GM23338 (cell line): ENCODE measurements at regions not wholly inside any gene's neighbourhood (a gene's known extent, or its start where the extent isn't known, plus 50 kb on each side); places are given as distances from the start of the nearest gene placed in this dataset.

ENCODE experiments used
- ATAC-seq: fragments of 200-7000 bp; cut with Tn5 transposase; 3 replicates; pipeline ENCODE4 v1.9.1; 2020
- DNase-seq: peaks from one replicate; pipeline ENCODE4 v3.0.0-alpha.2; 2015; ENCODE audit warnings: low spot score
- H2AFZ ChIP-seq: fragments of 200-600 bp; sonication (generic); 2 replicates; pipeline ENCODE4 v1.8.0; 2016; ENCODE audit warnings: antibody characterized with exemption, mild to moderate bottlenecking, moderate library complexity
- H3F3A ChIP-seq: fragments of 200-600 bp; sonication (generic); replicated peaks from 2 replicates; pipeline ENCODE4 v1.8.0; 2017; ENCODE audit warnings: antibody characterized with exemption, mixed run types, low read depth
- H3K27ac ChIP-seq: fragments of 200-600 bp; sonication (generic); 2 replicates; pipeline ENCODE4 v1.6.1; 2016; ENCODE audit warnings: low read depth
- H3K27me3 ChIP-seq: fragments of 200-600 bp; sonication (generic); 2 replicates; pipeline ENCODE4 v1.8.0; 2016; ENCODE audit warnings: mild to moderate bottlenecking, mixed run types, moderate library complexity; ENCODE audit not compliant: insufficient read depth
- H3K36me3 ChIP-seq: fragments of 200-600 bp; sonication (generic); 2 replicates; pipeline ENCODE4 v1.8.0; 2016; ENCODE audit warnings: mild to moderate bottlenecking; ENCODE audit not compliant: insufficient read depth
- H3K4me1 ChIP-seq: fragments of 200-600 bp; sonication (generic); 2 replicates; pipeline ENCODE4 v1.8.0; 2016; ENCODE audit warnings: mild to moderate bottlenecking, moderate library complexity; ENCODE audit not compliant: insufficient read depth
- H3K4me2 ChIP-seq: fragments of 200-600 bp; sonication (generic); 2 replicates; pipeline ENCODE4 v1.7.1; 2017; ENCODE audit warnings: mixed run types
- H3K4me3 ChIP-seq: fragments of 200-600 bp; sonication (generic); 2 replicates; pipeline ENCODE4 v1.6.1; 2016; ENCODE audit warnings: mixed run types
- H3K79me2 ChIP-seq: fragments of 200-600 bp; sonication (generic); replicated peaks from 2 replicates; pipeline ENCODE4 v1.8.0; 2017; ENCODE audit warnings: mild to moderate bottlenecking; ENCODE audit not compliant: insufficient read depth
- H3K9me2 ChIP-seq: fragments of 200-600 bp; sonication (generic); 2 replicates; pipeline ENCODE4 v1.8.0; 2017; ENCODE audit not compliant: insufficient read depth
- H4K20me1 ChIP-seq: fragments of 200-600 bp; sonication (generic); replicated peaks from 2 replicates; pipeline ENCODE4 v1.8.0; 2017; ENCODE audit warnings: mild to moderate bottlenecking; ENCODE audit not compliant: insufficient read depth
- H3K27ac Mint-ChIP-seq: 2 replicates; pipeline ENCODE4 v1.8.0; 2020; ENCODE audit warnings: inconsistent platforms, mild to moderate bottlenecking, moderate library complexity, mixed read lengths
- H3K27me3 Mint-ChIP-seq: 3 replicates; pipeline ENCODE4 v1.8.0; 2022; ENCODE audit warnings: low read depth, mild to moderate bottlenecking, moderate library complexity, mixed read lengths, inconsistent platforms; ENCODE audit not compliant: insufficient read depth, poor library complexity
- H3K36me3 Mint-ChIP-seq: 3 replicates; pipeline ENCODE4 v1.8.0; 2021; ENCODE audit warnings: low read depth, mild to moderate bottlenecking, inconsistent platforms, moderate library complexity, mixed read lengths
- H3K4me1 Mint-ChIP-seq: 3 replicates; pipeline ENCODE4 v1.8.0; 2020; ENCODE audit warnings: mild to moderate bottlenecking, inconsistent platforms, mixed read lengths
- H3K4me3 Mint-ChIP-seq: 3 replicates; pipeline ENCODE4 v1.8.0; 2021; ENCODE audit warnings: moderate library complexity, mild to moderate bottlenecking, inconsistent platforms, mixed read lengths
- H3K9me3 Mint-ChIP-seq: 3 replicates; pipeline ENCODE4 v1.8.0; 2020; ENCODE audit warnings: moderate library complexity, mild to moderate bottlenecking, inconsistent platforms, mixed read lengths
- CREB1 ChIP-seq: fragments of 250-450 bp; sonication (Bioruptor Pico); IDR thresholded peaks from 2 replicates; pipeline ENCODE4 v1.5.0; 2020; ENCODE audit warnings: low read depth, mild to moderate bottlenecking, moderate library complexity
- CTCF ChIP-seq, 2 experiments: fragments of 200-600 bp in 1 of 2; sonication (generic) in 1 of 2; conservative IDR thresholded peaks; 2 replicates each; pipeline versions ENCODE4 v1.5.1 to v1.6.1; 2016 to 2017; ENCODE audit warnings: antibody characterized with exemption in 2 of 2, low read depth in 2 of 2, mild to moderate bottlenecking in 2 of 2, moderate library complexity in 1 of 2
- ETS1 ChIP-seq: IDR thresholded peaks from 2 replicates; pipeline ENCODE4 v1.6.1; 2016; ENCODE audit warnings: antibody characterized with exemption
- EZH2 ChIP-seq: fragments of 200-600 bp; sonication (generic); IDR thresholded peaks from one replicate; pipeline ENCODE4 v1.8.0; 2017; ENCODE audit warnings: antibody characterized with exemption, mild to moderate bottlenecking, low read depth; ENCODE audit not compliant: unreplicated experiment
- EZH2phosphoT487 ChIP-seq: fragments of 200-600 bp; sonication (generic); IDR thresholded peaks from one replicate; pipeline ENCODE4 v1.8.1; 2018; ENCODE audit warnings: antibody characterized with exemption; ENCODE audit not compliant: unreplicated experiment
- JUNB ChIP-seq: IDR thresholded peaks from one replicate; pipeline ENCODE4 v1.6.1; 2016; ENCODE audit warnings: antibody characterized with exemption; ENCODE audit not compliant: unreplicated experiment
- NANOG ChIP-seq: IDR thresholded peaks from 2 replicates; pipeline ENCODE4 v1.6.1; 2016; ENCODE audit warnings: antibody characterized with exemption, borderline replicate concordance
- POLR2AphosphoS5 ChIP-seq: IDR thresholded peaks from 2 replicates; pipeline ENCODE4 v1.6.1; 2016; ENCODE audit warnings: antibody characterized with exemption, low read depth
- REST ChIP-seq: IDR thresholded peaks from one replicate; pipeline ENCODE4 v1.6.1; 2018; ENCODE audit warnings: antibody characterized with exemption; ENCODE audit not compliant: unreplicated experiment
- STAT1 ChIP-seq: IDR thresholded peaks from one replicate; pipeline ENCODE4 v1.6.1; 2016; ENCODE audit warnings: antibody characterized with exemption; ENCODE audit not compliant: unreplicated experiment
- ZNF114 ChIP-seq: fragments of 250-450 bp; sonication (Bioruptor Pico); IDR thresholded peaks from 2 replicates; pipeline ENCODE4 v1.5.0; 2020; ENCODE audit warnings: mild to moderate bottlenecking, moderate library complexity
- ZNF331 ChIP-seq: fragments of 250-450 bp; sonication (Bioruptor Pico); IDR thresholded peaks from 2 replicates; pipeline ENCODE4 v1.5.0; 2020; ENCODE audit warnings: low read depth, mild to moderate bottlenecking, moderate library complexity
- ZNF462 ChIP-seq: fragments of 250-450 bp; sonication (Bioruptor Pico); IDR thresholded peaks from 2 replicates; pipeline ENCODE4 v1.5.0; 2020; ENCODE audit warnings: mild to moderate bottlenecking, moderate library complexity

- H3K27me3 ChIP-seq, result no peaks in the 10 kb centered on the region
- H3K4me1 ChIP-seq, result peaks cover 7% of the 10 kb centered on the region
- Mint-ChIP-seq H3K4me3 (no peak overlapping the region), H3K27me3 (no peaks in the 10 kb centered on the region), H3K36me3 (no peaks in the 10 kb centered on the region), H3K27ac (no peak overlapping the region), H3K9me3 (no peaks in the 10 kb centered on the region), H3K4me1 (peaks cover 12% of the 10 kb centered on the region; the same call in 2 of the 3 replicates)
- H3K9me2 ChIP-seq, result no peaks in the 10 kb centered on the region
- no peak overlapping the region for H3K27ac ChIP-seq
- DNase-seq (no peak), ATAC-seq (no peak)
- TF ChIP-seq ZNF114 (CRISPR knock-in tag) (no peak), ZNF462 (CRISPR knock-in tag) (no peak), POLR2AphosphoS5 (no peak), STAT1 (no peak), CTCF (conservative IDR thresholded peaks at IDR 0.05; ENCODE audit: low read depth in 2 of 2) (no peak), CREB1 (no peak), EZH2phosphoT487 (no peak), ZNF331 (CRISPR knock-in tag) (no peak), JUNB (no peak), EZH2 (no peak), REST (no peak), NANOG (no peak), ETS1 (no peak)
- H3K4me3 ChIP-seq, result no peak overlapping the region
- H3F3A ChIP-seq, result no peaks in the 10 kb centered on the region
- H4K20me1 ChIP-seq, result no peaks in the 10 kb centered on the region
- H2AFZ ChIP-seq, result no peak overlapping the region
- H3K36me3 ChIP-seq, result no peaks in the 10 kb centered on the region
- H3K79me2 ChIP-seq, result no peaks in the 10 kb centered on the region
- H3K4me2 ChIP-seq, result no peak overlapping the region
Observed at GRCh38 chr3:18761530-18761929, 336.4 kb upstream of the SATB1 start.
